PC-3 (cell line): ENCODE measurements at regions not wholly inside any gene's neighbourhood (a gene's known extent, or its start where the extent isn't known, plus 50 kb on each side); places are given as distances from the start of the nearest gene placed in this dataset.

Source experiments
- EZH2 ChIP-seq: fragments of 300-600 bp; sonication (generic); IDR thresholded peaks from one replicate; pipeline ENCODE4 v1.6.1; 2017; ENCODE audit warnings: antibody characterized with exemption, mild to moderate bottlenecking, low read length; ENCODE audit not compliant: unreplicated experiment
- TF ChIP-seq, protein P1 (sequence below): fragments of 300-600 bp; sonication (generic); conservative IDR thresholded peaks from 2 replicates; pipeline ENCODE4 v1.5.1; 2017; ENCODE audit warnings: antibody characterized with exemption, low read depth, mild to moderate bottlenecking, low read length

DNA sequence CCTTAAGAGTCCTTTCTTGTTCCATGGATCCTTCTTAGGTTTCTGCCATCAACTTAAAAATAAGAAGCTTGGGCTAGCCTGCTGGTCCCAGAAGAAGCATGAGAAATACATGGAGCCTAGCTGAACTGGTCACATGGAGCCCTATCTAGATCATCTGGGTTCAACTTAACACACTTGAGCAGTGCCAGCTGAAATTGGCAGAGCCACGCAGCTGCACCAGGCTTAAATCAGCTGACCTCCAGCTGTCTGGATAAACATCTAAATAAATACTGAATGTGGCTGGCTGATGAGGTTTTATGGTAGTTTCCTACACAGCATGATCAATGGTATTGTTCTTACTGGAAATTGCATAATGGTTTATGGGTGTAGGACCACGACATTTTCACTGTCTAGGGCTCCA is 598.4 kb upstream of the FAM241A start:
- TF ChIP-seq, protein P1, sequence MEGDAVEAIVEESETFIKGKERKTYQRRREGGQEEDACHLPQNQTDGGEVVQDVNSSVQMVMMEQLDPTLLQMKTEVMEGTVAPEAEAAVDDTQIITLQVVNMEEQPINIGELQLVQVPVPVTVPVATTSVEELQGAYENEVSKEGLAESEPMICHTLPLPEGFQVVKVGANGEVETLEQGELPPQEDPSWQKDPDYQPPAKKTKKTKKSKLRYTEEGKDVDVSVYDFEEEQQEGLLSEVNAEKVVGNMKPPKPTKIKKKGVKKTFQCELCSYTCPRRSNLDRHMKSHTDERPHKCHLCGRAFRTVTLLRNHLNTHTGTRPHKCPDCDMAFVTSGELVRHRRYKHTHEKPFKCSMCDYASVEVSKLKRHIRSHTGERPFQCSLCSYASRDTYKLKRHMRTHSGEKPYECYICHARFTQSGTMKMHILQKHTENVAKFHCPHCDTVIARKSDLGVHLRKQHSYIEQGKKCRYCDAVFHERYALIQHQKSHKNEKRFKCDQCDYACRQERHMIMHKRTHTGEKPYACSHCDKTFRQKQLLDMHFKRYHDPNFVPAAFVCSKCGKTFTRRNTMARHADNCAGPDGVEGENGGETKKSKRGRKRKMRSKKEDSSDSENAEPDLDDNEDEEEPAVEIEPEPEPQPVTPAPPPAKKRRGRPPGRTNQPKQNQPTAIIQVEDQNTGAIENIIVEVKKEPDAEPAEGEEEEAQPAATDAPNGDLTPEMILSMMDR: no peak
- TF ChIP-seq EZH2: no peak
